Right lobe of liver (tissue), 6 donors: ENCODE measurements at regions not wholly inside any gene's neighbourhood (a gene's known extent, or its start where the extent isn't known, plus 50 kb on each side); places are given as distances from the start of the nearest gene placed in this dataset.
A peak's percentile ranks its signal among the peaks of the same experiment; 100 is the strongest.

Experiments used
- ATAC-seq, 4 donors: fragments of 200-7000 bp; cut with Tn5 transposase; one replicate each; pipeline ENCODE4 v1.9.1; 2020; ENCODE audit warnings: mild to moderate bottlenecking in 4 of 4, moderate library complexity in 4 of 4
- DNase-seq, 3 donors: peaks; one replicate each; pipeline ENCODE4 v3.0.0-alpha.2; 2020
- H3K27ac ChIP-seq, 3 donors: fragments of 200-600 bp; one replicate each; pipeline ENCODE4 v1.8.0; 2022
- H3K27me3 ChIP-seq, 2 donors: fragments of 200-600 bp; one replicate each; pipeline ENCODE4 v1.8.0; 2022
- H3K36me3 ChIP-seq, 4 donors: fragments of 200-600 bp; sonication (generic) in 1 of 4; one replicate each; pipeline versions ENCODE4 v1.5.1 to v1.8.0; 2017 to 2022; ENCODE audit warnings: control low read depth in 1 of 4
- H3K4me1 ChIP-seq, 4 donors: fragments of 200-600 bp; sonication (generic) in 1 of 4; one replicate each; pipeline versions ENCODE4 v1.5.1 to v1.8.0; 2017 to 2022; ENCODE audit warnings: control low read depth in 1 of 4
- H3K4me3 ChIP-seq, 3 donors: fragments of 200-600 bp; one replicate each; pipeline ENCODE4 v1.8.0; 2022
- H3K9me3 ChIP-seq, 4 donors: fragments of 200-600 bp; sonication (generic) in 1 of 4; one replicate each; pipeline versions ENCODE4 v1.5.1 to v1.8.0; 2017 to 2022; ENCODE audit warnings: control low read depth in 1 of 4
- CTCF ChIP-seq, 4 donors: fragments of 200-600 bp in 3 of 4; fragments of 450-650 bp in 1 of 4; IDR thresholded peaks; one replicate each; pipeline versions ENCODE4 v1.5.1 to v1.8.0; 2016 to 2022; ENCODE audit warnings: antibody characterized with exemption in 4 of 4, mild to moderate bottlenecking in 2 of 4
- POLR2A ChIP-seq: fragments of 450-650 bp; IDR thresholded peaks from one replicate; pipeline ENCODE4 v1.6.1; 2017; ENCODE audit warnings: antibody characterized with exemption, mild to moderate bottlenecking
- WGBS: methylation state at CpG from one replicate; pipeline ENCODE4 v1.1.6; 2018; ENCODE audit warnings: low coverage, low lambda C conversion rate; ENCODE audit not compliant: insufficient coverage; ENCODE audit errors: missing lambda C conversion rate; 5-methylcytosine and 5-hydroxymethylcytosine counted together
- intact Hi-C, 2 donors: fragments of 100-400 bp; cut with DNase I; formaldehyde crosslinking; loops; one replicate each; pipeline versions ENCODE4 v1.11.2 to v1.14.1; 2022
- donor health status: DM: no; HTN: yes; CAD: no.
- donor health status: DM: no; HTN: no; CAD: no.
- donor health status: DM: no; HTN: no; CAD: no.
- donor health status: DM: no; HTN: yes; CAD: no.
- donor health status: DM: no; HTN: yes; CAD: no.

GRCh38 chr1:104136621-104137020, 386.9 kb downstream of the AMY1C start:
- no peak for DNase-seq
- intact Hi-C loops, result no loop called here
- no peak for TF ChIP-seq POLR2A
- no peak for TF ChIP-seq CTCF (IDR thresholded peaks at IDR 0.05)

GRCh38 chr1:104156738-104157137, 407.0 kb downstream of the AMY1C start:
- ATAC-seq, result no peak
- WGBS, result 52% methylated on average over 4 of the region's 4 CpGs
- intact Hi-C loops, result no loop called here

More at GRCh38 chr1:104136621-104137020, 386.9 kb downstream of the AMY1C start:
- Histone ChIP-seq H3K27me3 (no peaks in the 10 kb centered on the region), H3K4me1 (no peaks in the 10 kb centered on the region), H3K36me3 (no peaks in the 10 kb centered on the region), H3K4me3 (no peak overlapping the region), H3K9me3 (no peaks in the 10 kb centered on the region), H3K27ac (no peak overlapping the region)
- no peak for ATAC-seq
- WGBS, result 61% methylated on average over 3 of the region's 3 CpGs

GRCh38 chr1:104163912-104164476, 414.3 kb downstream of the AMY1C start:
- Histone ChIP-seq H3K4me1 (no peaks in the 10 kb centered on the region), H3K4me3 (no peak overlapping the region), H3K27ac (no peak overlapping the region), H3K9me3 (no peaks in the 10 kb centered on the region), H3K36me3 (no peaks in the 10 kb centered on the region), H3K27me3 (no peaks in the 10 kb centered on the region)
- ATAC-seq, result no peak
- WGBS, result 47% methylated on average over 2 of the region's 3 CpGs
- DNase-seq, result no peak
- TF ChIP-seq POLR2A, result no peak
- intact Hi-C loops, result no loop called here

More at GRCh38 chr1:104156738-104157137, 407.0 kb downstream of the AMY1C start:
- TF ChIP-seq CTCF (IDR thresholded peaks at IDR 0.05), result no peak
- no peak for TF ChIP-seq POLR2A
- no peaks in the 10 kb centered on the region for H3K9me3 ChIP-seq
- H3K27ac ChIP-seq, result no peak overlapping the region
- H3K27me3 ChIP-seq, result no peaks in the 10 kb centered on the region
- H3K36me3 ChIP-seq, result no peaks in the 10 kb centered on the region
- H3K4me3 ChIP-seq, result no peak overlapping the region
- no peaks in the 10 kb centered on the region for H3K4me1 ChIP-seq
- DNase-seq, result no peak

- ATAC-seq (peak in 1 of 4 donors; percentile 38), DNase-seq (peak in 1 of 3 donors; percentile 19)
- Histone ChIP-seq H3K9me3 (no peaks in the 10 kb centered on the region), H3K27ac (no peak overlapping the region), H3K27me3 (no peaks in the 10 kb centered on the region), H3K36me3 (no peaks in the 10 kb centered on the region), H3K4me3 (no peak overlapping the region), H3K4me1 (no peaks in the 10 kb centered on the region)
- no peak for TF ChIP-seq CTCF (IDR thresholded peaks at IDR 0.05)
- TF ChIP-seq POLR2A, result no peak
- intact Hi-C loops, result no loop called here
- WGBS, result no CpG with 5 or more reads among the region's 25 CpGs
These were observed 422.6 kb downstream of the AMY1C start for GRCh38 chr1:104172243-104172681.

GRCh38 chr1:104182251-104182650, 432.6 kb downstream of the AMY1C start:
- no peak overlapping the region for H3K4me3 ChIP-seq
- intact Hi-C loops, result no loop called here
- TF ChIP-seq POLR2A (no peak), CTCF (IDR thresholded peaks at IDR 0.05) (no peak)
- no peaks in the 10 kb centered on the region for H3K27me3 ChIP-seq
- H3K4me1 ChIP-seq, result no peaks in the 10 kb centered on the region
- WGBS, result 9% methylated on average over 3 of the region's 3 CpGs
- DNase-seq (no peak), ATAC-seq (no peak)
- H3K27ac ChIP-seq, result no peak overlapping the region
- no peaks in the 10 kb centered on the region for H3K36me3 ChIP-seq
- no peaks in the 10 kb centered on the region for H3K9me3 ChIP-seq
